ENCODE measurements at regions not wholly inside any gene's neighbourhood (a gene's known extent, or its start where the extent isn't known, plus 50 kb on each side); places are given as distances from the start of the nearest gene placed in this dataset.
"Not testable (repeated sequence)": the region's sequence is repeated elsewhere in the genome, so short reads cannot be mapped to it uniquely, and the experiment has no call there.

- H3K9me3 ChIP-seq (ENCODE audit: low read length): no peaks in the 10 kb centered on the region
- peaks cover 95% of the 10 kb centered on the region for H3K27me3 ChIP-seq (ENCODE audit: low read length)
- H3K27ac ChIP-seq (ENCODE audit: low read length): no peak overlapping the region
- no peak overlapping the region for H3K4me2 ChIP-seq (ENCODE audit: low read length)
- ChIA-PET CTCF (no interaction called here), POLR2A (ENCODE audit: unreplicated experiment) (no interaction called here)
- H3K9me2 ChIP-seq (replicated peaks; ENCODE audit: low read length): no peaks in the 10 kb centered on the region
- H3K36me3 ChIP-seq (ENCODE audit: low read depth, low read length): no peaks in the 10 kb centered on the region
- no peak for DNase-seq
- H3K4me3 ChIP-seq (ENCODE audit: low read length): no peak overlapping the region
- BruUV-seq (replicated peaks): no TSS peak
- intact Hi-C loops (cut with micrococcal nuclease): no loop called here
- TF ChIP-seq EZH2phosphoT487 (IDR thresholded peaks at IDR 0.05; ENCODE audit: borderline replicate concordance, low read length): no peak
- TF ChIP-seq EZH2 (IDR thresholded peaks at IDR 0.05; ENCODE audit: low read length, unreplicated experiment): no peak
- TF ChIP-seq CTCF (conservative IDR thresholded peaks at IDR 0.05; ENCODE audit: low read depth, low read length): no peak
- no peaks in the 10 kb centered on the region for H4K20me1 ChIP-seq (ENCODE audit: low read length)
- no peak overlapping the region for H2AFZ ChIP-seq (ENCODE audit: low read length)
- no peaks in the 10 kb centered on the region for H3K79me2 ChIP-seq (ENCODE audit: low read length)
- no peaks in the 10 kb centered on the region for H3K4me1 ChIP-seq (ENCODE audit: insufficient read depth, low read length)
- no peaks in the 10 kb centered on the region for H3F3A ChIP-seq (ENCODE audit: low read length, unreplicated experiment)
- ATAC-seq: no peak
- no peak overlapping the region for H3K9ac ChIP-seq (ENCODE audit: low read length)
Measured at GRCh38 chr5:158198636-158199035, 339.7 kb upstream of the CLINT1 start.

- ATAC-seq (no peak), DNase-seq (no peak)
- H3K9ac ChIP-seq (ENCODE audit: low read length): no peak overlapping the region
- H3K4me2 ChIP-seq (ENCODE audit: low read length): no peak overlapping the region
- no peaks in the 10 kb centered on the region for H3K4me1 ChIP-seq (ENCODE audit: insufficient read depth, low read length)
- no peaks in the 10 kb centered on the region for H3K36me3 ChIP-seq (ENCODE audit: low read depth, low read length)
- ChIA-PET POLR2A (ENCODE audit: unreplicated experiment) (no interaction called here), CTCF (no interaction called here)
- H4K20me1 ChIP-seq (ENCODE audit: low read length): no peaks in the 10 kb centered on the region
- H2AFZ ChIP-seq (ENCODE audit: low read length): no peak overlapping the region
- intact Hi-C loops (cut with micrococcal nuclease): no loop called here
- no TSS peak for BruUV-seq (replicated peaks)
- peaks cover 2% of the 10 kb centered on the region; the same call in 1 of the 2 replicates for H3K9me3 ChIP-seq (ENCODE audit: low read length)
- H3K79me2 ChIP-seq (ENCODE audit: low read length): no peaks in the 10 kb centered on the region
- no peak overlapping the region for H3K4me3 ChIP-seq (ENCODE audit: low read length)
- no peaks in the 10 kb centered on the region for H3F3A ChIP-seq (ENCODE audit: low read length, unreplicated experiment)
- TF ChIP-seq CTCF (conservative IDR thresholded peaks at IDR 0.05; ENCODE audit: low read depth, low read length) (no peak), EZH2 (IDR thresholded peaks at IDR 0.05; ENCODE audit: low read length, unreplicated experiment) (no peak), EZH2phosphoT487 (IDR thresholded peaks at IDR 0.05; ENCODE audit: borderline replicate concordance, low read length) (no peak)
- H3K9me2 ChIP-seq (replicated peaks; ENCODE audit: low read length): no peaks in the 10 kb centered on the region
- no peak overlapping the region for H3K27ac ChIP-seq (ENCODE audit: low read length)
- peaks cover 66% of the 10 kb centered on the region for H3K27me3 ChIP-seq (ENCODE audit: low read length)
Measured at GRCh38 chr5:158195416-158196210, 336.7 kb upstream of the CLINT1 start.

GRCh38 chr5:158194561-158194976, 335.6 kb upstream of the CLINT1 start:
- no peaks in the 10 kb centered on the region for H3K4me1 ChIP-seq (ENCODE audit: insufficient read depth, low read length)
- intact Hi-C loops (cut with micrococcal nuclease): no loop called here
- H4K20me1 ChIP-seq (ENCODE audit: low read length): no peaks in the 10 kb centered on the region
- H3K9me2 ChIP-seq (replicated peaks; ENCODE audit: low read length): no peaks in the 10 kb centered on the region
- H3K27ac ChIP-seq (ENCODE audit: low read length): no peak overlapping the region
- no peaks in the 10 kb centered on the region for H3K79me2 ChIP-seq (ENCODE audit: low read length)
- H3K9me3 ChIP-seq (ENCODE audit: low read length): peaks cover 3% of the 10 kb centered on the region; the same call in 1 of the 2 replicates
- H3K27me3 ChIP-seq (ENCODE audit: low read length): peaks cover 58% of the 10 kb centered on the region
- no peak overlapping the region for H3K4me2 ChIP-seq (ENCODE audit: low read length)
- CTCF ChIA-PET: no interaction called here
- no peak overlapping the region for H2AFZ ChIP-seq (ENCODE audit: low read length)
- no peaks in the 10 kb centered on the region for H3K36me3 ChIP-seq (ENCODE audit: low read depth, low read length)
- no peak overlapping the region for H3K4me3 ChIP-seq (ENCODE audit: low read length)
- no peak overlapping the region for H3K9ac ChIP-seq (ENCODE audit: low read length)
- TF ChIP-seq EZH2phosphoT487 (IDR thresholded peaks at IDR 0.05; ENCODE audit: borderline replicate concordance, low read length): no peak
- DNase-seq: no peak
- no peak for ATAC-seq
- POLR2A ChIA-PET (ENCODE audit: unreplicated experiment): no interaction called here
- no TSS peak for BruUV-seq (replicated peaks)
- no peaks in the 10 kb centered on the region for H3F3A ChIP-seq (ENCODE audit: low read length, unreplicated experiment)

- intact Hi-C loops (cut with micrococcal nuclease); POLR2A ChIA-PET (ENCODE audit: unreplicated experiment); H3K9me2 ChIP-seq (replicated peaks; ENCODE audit: low read length); H3K79me2 ChIP-seq (ENCODE audit: low read length); H3K9ac ChIP-seq (ENCODE audit: low read length); H3K36me3 ChIP-seq (ENCODE audit: low read depth, low read length); BruUV-seq (replicated peaks); H4K20me1 ChIP-seq (ENCODE audit: low read length); H3K27ac ChIP-seq (ENCODE audit: low read length); H3K9me3 ChIP-seq (ENCODE audit: low read length); ATAC-seq; H3F3A ChIP-seq (ENCODE audit: low read length, unreplicated experiment); H3K4me2 ChIP-seq (ENCODE audit: low read length); DNase-seq; H3K4me3 ChIP-seq (ENCODE audit: low read length); H3K4me1 ChIP-seq (ENCODE audit: insufficient read depth, low read length); H2AFZ ChIP-seq (ENCODE audit: low read length): not testable (repeated sequence)
- peaks cover 46% of the 10 kb centered on the region for H3K27me3 ChIP-seq (ENCODE audit: low read length)
- CTCF ChIA-PET: interaction anchor here (0.7 kb wide), 1 partner anchor 19 kb away, joined by 3 read pairs; no protein-coding TSS in a partner anchor
Measured at GRCh38 chr5:158193395-158193794, 334.4 kb upstream of the CLINT1 start.

Data from PC-3 (cell line).